H1 (cell line): ENCODE measurements at regions not wholly inside any gene's neighbourhood (a gene's known extent, or its start where the extent isn't known, plus 50 kb on each side); places are given as distances from the start of the nearest gene placed in this dataset.

ENCODE experiments used
- CBX5 ChIP-seq: fragments of 300-800, 300-1000 bp; sonication (generic); IDR thresholded peaks from 2 replicates; pipeline ENCODE4 v1.7.1; 2016; ENCODE audit warnings: antibody characterized with exemption, low read length, low read depth
- CTCF ChIP-seq, 3 experiments: IDR thresholded peaks; 1 replicate in 2 of 3; 2 replicates in 1 of 3; pipeline versions ENCODE4 v1.5.1 to v1.6.1; 2011; ENCODE audit warnings: low read length in 3 of 3, mild to moderate bottlenecking in 3 of 3, inconsistent platforms in 2 of 3, low read depth in 1 of 3, moderate library complexity in 1 of 3; ENCODE audit not compliant: insufficient read depth in 1 of 3; ENCODE audit errors: control extremely low read depth in 1 of 3
- YY1 ChIP-seq: IDR thresholded peaks from 2 replicates; pipeline ENCODE4 v1.6.1; 2011; ENCODE audit warnings: low read depth, mild to moderate bottlenecking, low read length

GRCh38 chr17:10931133-10931532, 93.2 kb upstream of the PIRT start (continued):
- TF ChIP-seq CTCF (IDR thresholded peaks at IDR 0.05; ENCODE audit: control extremely low read depth in 1 of 3, insufficient read depth in 1 of 3, low read depth in 1 of 3, low read length in 3 of 3): no peak
- TF ChIP-seq CBX5: no peak
- TF ChIP-seq YY1: no peak
